GM21737 (cell line): ENCODE measurements at regions not wholly inside any gene's neighbourhood (a gene's known extent, or its start where the extent isn't known, plus 50 kb on each side); places are given as distances from the start of the nearest gene placed in this dataset.
"Not testable (repeated sequence)": the region's sequence is repeated elsewhere in the genome, so short reads cannot be mapped to it uniquely, and the experiment has no call there.

Source experiments
- ATAC-seq: cut with Tn5 transposase; IDR thresholded peaks from one replicate; pipeline ENCODE4 v1.9.1; 2021; ENCODE audit warnings: mild to moderate bottlenecking, moderate library complexity; ENCODE audit not compliant: unreplicated experiment

DNA sequence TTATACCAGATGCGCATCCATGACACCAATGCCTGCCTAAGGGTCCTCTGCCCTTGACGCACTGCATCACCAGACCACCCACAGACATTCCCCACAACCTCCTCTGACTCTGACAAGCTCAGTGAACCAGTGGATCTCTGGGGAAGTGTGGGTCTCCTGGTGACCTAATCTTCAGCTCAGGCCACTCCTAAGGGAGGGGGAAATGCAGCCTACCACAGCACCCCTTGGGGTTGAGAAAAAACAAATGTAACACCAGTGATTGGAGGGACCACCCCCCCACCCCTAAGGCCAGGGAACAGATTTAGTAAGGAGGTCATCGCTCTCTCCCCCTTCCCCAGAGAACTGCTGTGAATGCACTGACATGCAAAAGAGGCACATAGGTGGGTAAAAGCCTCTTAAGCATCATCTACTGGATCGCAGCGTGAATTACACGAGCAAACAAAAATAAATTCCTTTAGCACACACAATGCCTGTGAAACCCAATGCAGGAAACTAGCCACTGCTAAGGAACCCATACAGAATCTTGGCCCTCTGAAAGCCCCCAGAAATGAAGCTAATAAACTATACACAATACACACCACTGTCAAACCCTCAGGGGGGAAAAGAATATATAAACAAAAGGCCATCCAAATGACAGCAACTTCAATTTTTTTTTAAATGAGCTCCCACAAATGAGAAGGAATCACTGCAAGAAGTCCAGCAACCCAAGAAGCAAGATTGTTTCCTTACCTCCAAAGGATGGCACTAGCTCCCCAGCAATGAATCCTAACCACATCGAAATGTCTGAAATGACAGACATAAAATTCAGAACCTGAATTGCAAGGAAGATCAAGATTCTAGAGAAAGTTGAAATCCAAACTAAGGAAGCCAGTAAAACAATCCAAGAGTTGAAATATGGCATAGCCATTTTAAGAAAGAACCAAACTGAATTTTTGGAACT lies 513.7 kb upstream of the PTGER4 start:
- ATAC-seq: no peak

DNA sequence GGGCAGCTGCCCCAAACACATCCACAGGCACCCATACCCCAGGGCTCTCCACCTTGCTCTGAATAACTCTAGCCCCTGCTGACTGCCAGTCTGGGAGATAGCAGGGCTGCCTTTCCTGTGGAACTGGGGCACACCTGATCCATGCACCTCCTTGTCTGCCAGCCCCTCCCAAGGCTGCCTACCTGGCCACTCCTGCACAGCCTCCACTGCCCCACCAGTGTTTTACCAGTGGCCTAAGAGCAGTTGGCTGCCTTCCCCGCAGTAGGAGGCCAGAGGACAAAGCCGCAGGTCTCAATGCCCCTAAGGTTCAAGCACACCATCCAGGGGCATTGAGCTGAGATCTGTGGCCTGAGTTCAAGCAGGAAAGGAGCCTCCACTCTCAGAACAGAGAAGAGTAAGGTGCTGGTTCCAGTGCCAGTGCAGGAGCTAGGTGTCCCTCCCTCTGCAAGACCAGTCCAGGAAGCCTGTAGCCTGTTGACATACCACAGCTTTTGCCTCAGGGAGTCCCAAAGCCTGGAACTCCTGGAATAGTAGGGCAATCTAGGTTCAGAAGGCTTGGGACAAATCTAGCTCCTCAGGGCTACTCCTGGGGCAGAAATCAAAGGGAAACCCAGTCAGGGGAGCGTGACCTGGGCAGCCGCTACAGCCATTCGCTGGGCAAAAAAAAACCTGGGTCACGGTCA lies 514.5 kb upstream of the PTGER4 start:
- ATAC-seq: no peak

DNA sequence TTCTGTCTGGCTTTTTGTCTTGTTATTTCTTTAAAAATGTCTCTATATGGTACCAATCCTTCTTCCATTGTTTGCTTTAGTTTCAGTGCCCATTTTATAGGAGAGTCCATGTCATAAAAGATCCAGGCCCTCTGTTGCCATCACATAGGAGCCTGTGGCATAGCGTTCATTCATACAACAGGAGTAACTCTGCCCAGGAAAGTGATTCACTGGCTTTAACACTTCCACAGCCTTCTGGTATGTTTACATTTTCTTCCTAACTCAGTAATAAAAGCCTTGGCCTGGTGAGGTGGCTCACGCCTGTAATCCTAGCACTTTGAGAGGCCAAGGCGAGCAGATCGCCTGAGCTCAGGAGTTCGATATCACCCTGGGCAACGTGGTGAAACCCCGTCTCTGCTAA lies 519.3 kb upstream of the PTGER4 start:
- no peak for ATAC-seq

DNA sequence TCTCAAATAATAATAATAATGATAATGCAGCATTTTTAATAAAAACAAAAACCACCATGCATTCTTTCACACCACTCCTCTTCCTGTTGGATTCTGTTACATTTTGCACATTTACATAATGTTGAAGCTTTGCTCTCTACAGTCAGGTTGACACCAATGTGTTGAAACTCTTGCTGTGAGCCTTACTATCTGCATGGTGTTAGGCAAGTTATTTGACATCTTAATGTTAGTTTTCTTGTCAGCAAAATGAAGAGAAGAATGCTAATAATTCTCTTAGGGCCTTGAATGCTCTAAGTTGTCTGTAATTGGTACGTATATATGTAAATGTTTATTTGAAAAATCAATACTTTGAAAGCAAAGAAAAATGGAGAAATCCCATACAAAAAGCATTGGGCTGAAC lies 525.5 kb upstream of the PTGER4 start:
- ATAC-seq: no peak

DNA sequence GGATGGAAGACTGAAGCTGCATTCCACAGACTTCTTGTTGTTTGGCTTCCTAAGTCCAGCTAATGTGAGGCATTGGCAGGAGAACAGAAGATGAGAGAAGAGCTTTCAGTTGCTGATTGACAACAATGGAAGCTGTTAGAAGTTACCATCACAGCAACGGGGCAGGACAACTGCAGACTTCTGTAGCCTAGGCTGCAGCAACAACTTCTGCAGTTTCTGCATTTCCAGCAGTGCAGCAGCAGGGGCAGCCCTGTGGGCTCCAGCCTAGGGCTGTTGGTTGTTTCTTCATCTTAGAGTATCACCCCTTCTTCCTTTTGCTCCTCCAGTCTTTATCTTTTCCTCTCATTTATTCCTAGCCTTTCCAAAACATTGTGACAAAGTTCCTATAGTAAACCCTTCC lies 528.8 kb upstream of the PTGER4 start:
- ATAC-seq: no peak

DNA sequence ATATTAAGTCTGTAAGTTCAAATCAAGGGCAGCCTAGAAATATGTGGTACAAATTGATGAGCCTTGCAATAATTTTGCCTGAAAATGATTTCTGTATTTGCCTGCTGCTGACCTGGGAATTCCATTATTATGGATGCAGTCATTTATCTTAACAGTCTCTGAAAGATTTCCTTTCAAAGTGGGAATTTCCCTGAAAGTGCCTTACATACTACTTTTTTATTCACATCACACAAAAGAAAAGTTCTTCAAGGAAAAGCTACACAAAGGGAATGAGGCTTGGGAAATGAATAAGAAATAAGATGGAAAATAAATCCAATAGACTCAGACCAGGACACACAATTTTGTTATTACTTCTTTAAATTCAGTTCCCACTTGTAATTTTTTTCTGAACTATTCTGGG lies 537.8 kb upstream of the PTGER4 start:
- no peak for ATAC-seq

DNA sequence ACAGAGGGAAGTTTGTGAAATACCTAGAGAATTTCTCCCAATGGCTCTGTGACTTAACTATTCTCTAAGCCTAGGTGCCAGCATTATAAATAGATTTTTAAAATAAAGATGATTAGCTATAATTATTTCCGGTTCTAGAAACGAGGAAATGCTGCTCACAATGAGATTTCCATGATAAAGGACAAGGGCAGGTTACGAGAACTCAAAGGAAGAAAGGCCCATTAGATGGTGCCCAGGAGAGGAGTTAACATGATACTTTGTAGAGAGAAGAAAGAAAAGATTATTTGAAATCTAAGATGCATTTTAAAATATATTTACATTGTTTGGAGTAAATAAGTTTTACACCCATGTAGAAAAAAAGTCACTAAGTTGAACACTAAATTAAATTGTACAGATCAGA lies 538.3 kb upstream of the PTGER4 start:
- ATAC-seq: no peak

DNA sequence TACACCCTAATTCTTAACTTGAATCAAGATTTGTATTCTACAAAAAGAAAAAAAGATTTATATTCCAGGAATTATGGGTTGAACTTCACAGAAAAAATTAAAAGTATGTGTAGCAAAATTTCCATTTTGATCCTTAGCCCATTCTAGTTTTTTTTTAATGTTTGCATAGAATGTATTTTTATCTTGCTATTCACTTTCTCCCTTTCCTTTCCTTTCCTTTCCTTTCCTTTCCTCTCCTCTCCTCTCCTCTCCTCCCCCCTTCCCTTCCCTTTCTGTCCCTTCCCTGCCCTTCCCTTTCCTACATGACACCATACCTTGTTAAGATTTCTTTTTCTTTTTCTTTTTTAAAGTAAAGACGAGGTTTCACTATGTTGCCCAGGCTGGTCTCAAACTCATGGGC lies 542.5 kb upstream of the PTGER4 start:
- ATAC-seq: no peak

DNA sequence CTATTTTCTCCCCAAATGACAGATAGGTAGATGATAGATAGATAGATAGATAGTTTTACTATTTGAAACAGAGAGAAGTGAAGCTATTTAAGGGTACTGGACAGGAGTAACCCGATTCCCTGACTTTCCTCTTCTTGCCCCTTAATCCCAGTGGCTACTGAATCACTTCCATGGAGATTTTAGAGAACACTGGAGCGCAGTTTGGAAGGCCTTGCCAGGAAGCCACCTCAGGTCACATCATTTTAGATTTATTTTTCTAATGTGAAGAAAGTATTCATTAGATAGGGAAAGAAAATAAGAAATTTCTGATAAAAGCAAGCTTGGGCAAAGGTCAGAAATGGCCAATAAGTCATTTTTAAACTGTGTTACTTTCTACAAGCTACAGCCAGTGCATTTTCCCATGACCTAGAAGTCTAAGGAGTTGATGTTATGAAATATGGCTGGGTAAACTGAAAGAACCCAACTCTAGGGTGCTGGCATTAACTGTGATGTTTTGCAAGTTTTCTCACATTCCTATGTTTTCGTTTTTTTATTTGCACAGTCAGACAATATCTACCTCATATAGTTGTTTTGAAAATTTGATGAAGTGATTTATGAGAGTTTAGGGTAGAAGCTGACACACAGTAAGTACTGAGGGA lies 544.7 kb upstream of the PTGER4 start:
- no peak for ATAC-seq

DNA sequence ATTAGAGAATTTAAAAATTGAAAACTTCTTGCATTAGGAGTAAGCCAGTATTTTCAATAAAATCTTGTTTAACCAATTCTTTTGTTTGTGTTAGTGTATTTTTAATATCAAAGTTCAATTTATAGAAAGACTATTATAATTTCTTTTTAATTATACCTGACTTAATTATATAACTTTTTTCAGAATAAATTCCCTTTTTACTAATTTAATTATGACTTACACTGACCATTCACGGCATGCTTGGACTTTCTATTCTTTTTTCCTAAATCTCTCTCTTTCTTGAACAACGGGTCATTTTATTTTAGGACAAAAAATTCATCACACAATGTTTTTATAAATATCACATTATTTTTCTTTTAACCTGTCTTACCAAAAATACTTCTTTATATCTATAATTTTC lies 555.3 kb upstream of the PTGER4 start:
- no peak for ATAC-seq

DNA sequence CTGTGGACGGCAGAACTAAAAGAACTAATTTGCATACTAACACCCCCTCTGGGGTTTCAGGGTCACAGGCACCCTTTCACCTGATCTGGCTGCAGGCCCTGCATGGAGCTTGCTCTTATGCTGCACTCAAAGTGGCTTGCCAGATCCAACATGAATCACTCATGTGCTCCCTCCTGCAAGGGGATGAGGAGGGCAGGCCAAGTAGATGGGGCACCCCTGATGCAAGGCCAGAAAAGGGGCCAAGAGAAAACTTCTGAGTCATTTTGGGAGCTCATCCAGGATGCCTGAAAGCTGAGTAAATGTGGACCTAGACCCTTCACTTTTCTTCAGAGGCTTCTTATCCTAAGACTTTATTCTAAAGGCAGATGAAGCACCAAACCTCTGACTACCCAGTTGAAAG lies 558.5 kb upstream of the PTGER4 start:
- no peak for ATAC-seq

DNA sequence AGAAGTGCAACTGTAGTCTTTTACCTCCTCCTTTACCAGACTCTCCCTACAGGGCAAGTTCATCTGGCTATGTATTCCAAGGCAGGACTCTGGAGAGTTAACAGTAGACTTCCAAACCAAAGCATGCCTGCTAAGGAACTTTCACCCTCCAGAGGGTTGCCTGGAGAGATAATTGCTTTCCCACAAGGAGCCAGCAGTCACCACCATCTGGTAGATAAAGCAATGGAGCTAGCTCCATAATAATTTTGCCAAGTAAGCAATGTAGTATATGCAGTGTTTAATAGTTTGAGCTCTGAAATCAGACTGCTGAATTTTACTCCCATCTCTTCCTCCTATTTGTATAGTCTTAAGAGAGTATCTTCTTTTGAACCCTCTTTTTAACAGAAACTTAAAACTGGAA lies 566.8 kb upstream of the PTGER4 start:
- ATAC-seq: no peak

DNA sequence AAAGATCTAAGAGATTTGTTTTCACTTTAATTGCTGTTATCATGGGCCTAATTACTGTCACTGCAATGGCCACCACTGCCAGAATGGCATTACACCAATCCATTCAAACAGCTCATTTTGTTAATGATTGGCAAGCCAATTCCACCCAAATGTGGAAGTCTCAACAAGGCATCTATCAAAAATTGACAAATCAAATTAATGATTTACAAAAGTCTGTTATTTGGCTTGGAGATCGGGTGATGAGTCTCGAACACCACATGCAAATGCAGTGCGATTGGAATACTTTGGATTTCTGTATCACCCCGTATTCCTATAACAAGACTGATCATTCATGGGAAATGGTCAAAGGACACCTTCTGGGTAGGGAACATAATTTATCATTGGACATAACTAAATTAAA lies 568.7 kb upstream of the PTGER4 start:
- ATAC-seq: not testable (repeated sequence)

DNA sequence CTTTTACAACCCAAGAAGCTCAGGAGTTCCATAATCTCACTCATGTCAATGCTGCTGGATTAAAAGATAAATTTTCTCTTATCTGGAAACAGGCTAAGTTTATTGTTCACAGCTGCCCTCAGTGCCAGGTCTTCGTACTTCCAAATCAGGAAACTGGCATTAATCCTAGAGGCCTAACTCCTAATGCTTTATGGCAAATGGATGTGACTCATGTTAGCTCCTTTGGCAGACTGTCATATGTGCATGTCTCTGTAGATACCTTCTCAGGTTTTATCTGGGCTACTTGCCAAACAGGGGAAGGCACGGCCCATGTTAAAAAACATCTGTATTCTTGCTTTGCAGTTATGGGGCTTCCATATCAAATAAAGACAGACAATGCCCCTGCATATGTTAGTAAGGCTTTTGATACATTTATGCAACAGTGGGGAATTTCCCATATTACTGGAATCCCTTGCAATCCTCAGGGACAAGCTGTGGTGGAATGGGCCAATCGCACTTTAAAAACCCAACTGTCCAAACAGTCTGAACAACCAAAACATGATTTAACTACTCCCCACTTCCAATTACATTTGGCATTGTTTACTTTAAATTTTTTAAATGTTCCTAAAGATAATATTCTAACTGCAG lies 570.8 kb upstream of the PTGER4 start:
- ATAC-seq: not testable (repeated sequence)

DNA sequence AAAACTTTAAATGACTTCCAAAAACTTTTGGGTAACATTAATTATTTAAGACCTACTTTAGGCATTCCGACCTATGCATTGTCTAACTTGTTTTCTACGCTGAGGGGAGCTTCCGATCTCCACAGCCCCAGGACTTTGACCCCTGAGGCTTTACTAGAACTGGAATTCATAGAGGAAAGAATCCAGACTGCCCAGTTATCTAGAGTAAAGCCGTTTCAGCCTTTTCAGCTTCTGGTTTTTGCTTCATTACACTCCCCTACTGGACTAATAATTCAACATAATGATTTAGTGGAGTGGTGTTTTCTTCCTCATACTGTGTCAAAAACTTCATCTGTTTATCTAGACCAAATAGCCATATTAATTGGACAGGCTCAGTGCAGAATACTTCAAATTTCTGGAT lies 571.9 kb upstream of the PTGER4 start:
- ATAC-seq: not testable (repeated sequence)

DNA sequence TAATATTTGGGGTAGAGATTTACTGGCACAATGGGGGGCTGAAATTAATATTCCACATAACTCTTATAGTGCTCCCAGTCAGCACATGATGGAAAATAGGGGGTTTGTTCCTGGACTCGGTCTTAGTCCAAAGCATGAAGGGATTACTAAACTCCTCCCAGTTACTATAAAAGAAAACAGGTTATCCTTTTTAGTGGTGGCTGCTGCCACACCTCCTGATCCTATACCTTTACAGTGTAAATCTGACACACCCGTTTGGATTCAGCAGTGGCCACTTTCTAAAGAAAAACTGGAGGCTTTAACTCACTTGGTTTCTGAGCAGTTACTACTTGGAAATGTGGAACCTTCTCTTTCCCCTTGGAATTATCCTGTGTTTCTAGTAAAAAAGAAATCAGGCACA lies 572.9 kb upstream of the PTGER4 start:
- ATAC-seq: no peak

DNA sequence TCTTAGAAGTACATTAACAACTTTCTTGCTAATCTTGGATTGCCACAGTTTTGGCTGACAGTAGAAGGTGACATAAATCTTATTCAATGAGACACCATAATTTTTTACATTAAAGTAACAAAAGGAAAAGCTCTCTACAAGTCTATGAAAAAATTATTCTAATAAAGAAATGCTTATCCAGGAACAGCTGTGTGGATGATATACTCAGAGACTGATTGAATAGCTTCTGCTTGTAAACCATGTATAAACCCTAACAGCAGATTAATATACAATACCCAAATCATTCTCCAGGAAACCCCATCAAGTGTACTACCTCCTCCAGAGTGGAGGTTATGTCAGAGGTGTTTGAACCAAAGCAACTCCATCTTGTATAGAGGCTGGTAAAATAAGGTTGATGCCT lies 581.4 kb upstream of the PTGER4 start:
- no peak for ATAC-seq

DNA sequence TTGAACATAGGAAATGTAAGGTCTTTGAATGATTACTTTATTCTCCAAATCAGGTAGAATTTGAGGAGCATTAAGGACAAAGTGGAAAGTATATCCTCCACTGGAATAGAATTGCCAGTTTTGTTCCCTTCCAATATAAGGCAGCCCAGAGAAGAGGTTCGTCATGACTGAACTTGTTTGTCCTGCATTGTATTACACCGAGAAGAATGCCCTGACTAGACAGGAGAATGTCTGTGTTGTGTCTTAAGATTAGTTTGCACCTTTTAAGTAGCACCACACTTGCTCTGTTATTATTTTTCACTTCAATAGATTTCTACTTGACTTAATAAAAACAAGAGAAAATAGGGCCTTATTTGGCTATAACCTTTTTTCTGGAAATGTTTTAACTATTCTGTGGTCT lies 586.2 kb upstream of the PTGER4 start:
- ATAC-seq: no peak

DNA sequence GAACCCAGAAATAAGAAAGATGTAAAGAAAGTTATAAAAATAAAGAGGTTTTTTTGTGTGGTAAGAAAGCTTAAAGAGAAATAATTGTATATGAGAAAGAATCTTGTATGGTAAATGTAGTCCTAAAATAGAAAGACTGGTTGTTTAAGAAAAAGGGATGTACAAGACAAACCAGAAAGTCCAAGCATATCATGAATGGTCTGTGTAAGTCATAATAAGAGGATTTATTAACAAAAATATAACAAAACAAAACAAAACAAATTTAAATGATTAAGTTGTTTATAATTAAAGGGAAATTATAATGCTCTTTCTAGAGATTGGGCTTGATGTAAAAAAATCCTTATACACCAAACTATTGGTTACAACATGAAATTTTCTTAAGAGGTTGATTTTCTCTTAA lies 590.4 kb upstream of the PTGER4 start:
- ATAC-seq: no peak

DNA sequence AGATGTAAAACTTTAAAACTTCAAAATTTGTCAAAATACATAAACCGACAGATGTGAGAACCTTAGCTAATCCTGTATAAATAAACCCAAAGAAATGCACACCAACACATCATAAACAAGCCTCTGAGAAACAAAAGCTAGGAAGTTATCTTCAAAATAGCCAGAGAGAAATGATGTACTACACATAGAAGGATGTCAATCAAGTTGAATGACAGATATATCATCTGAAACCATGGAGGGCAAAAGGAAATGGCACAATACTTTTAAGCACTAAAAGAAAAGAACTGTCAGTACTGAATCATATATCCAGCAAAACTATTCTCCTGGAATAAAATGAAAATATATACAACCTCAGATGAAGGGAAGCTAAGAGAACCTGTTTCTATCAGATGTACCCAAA lies 595.1 kb upstream of the PTGER4 start:
- no peak for ATAC-seq

DNA sequence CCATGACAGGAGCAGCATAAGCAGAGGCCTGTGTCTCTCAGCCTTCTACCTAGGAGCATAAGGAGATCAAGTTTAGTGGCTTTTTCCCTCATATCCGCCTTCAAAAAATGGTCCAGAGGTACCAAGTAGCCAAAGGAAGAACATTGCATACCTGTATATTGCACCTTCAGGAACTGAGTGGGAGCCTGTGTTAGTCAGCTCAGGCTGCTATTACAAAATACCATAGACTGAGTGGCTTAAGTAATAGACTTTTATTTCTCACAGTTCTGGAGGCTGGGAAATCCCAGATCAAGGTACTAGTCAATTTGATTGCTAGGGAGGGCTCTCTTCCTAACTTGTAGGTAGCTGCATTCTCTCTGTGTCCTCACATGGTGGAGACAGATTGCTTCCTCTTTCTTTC lies 597.4 kb upstream of the PTGER4 start:
- no peak for ATAC-seq
